DOHH2 (cell line): ENCODE measurements at regions not wholly inside any gene's neighbourhood (a gene's known extent, or its start where the extent isn't known, plus 50 kb on each side); places are given as distances from the start of the nearest gene placed in this dataset.

Experiments used
- H3F3A ChIP-seq: fragments of 200-600 bp; sonication (generic), shearing (Covaris generic); 2 replicates; pipeline ENCODE4 v1.6.0; 2016; ENCODE audit warnings: antibody characterized with exemption, mild to moderate bottlenecking; ENCODE audit not compliant: control insufficient read depth, insufficient read depth
- H3K27ac ChIP-seq: fragments of 200-600 bp; sonication (generic); 2 replicates; pipeline ENCODE4 v1.5.1; 2014; ENCODE audit warnings: low read depth, mild to moderate bottlenecking, low read length, moderate library complexity
- H3K27me3 ChIP-seq: fragments of 200-600 bp; sonication (generic); 2 replicates; pipeline ENCODE4 v1.6.1; 2014; ENCODE audit warnings: mild to moderate bottlenecking, low read length, mixed read lengths; ENCODE audit not compliant: control insufficient read depth
- H3K36me3 ChIP-seq: fragments of 200-600 bp; sonication (generic); 2 replicates; pipeline ENCODE4 v1.6.1; 2014; ENCODE audit warnings: mild to moderate bottlenecking, low read length, moderate library complexity, mixed read lengths; ENCODE audit not compliant: control insufficient read depth
- H3K4me1 ChIP-seq: fragments of 200-600 bp; sonication (generic); 2 replicates; pipeline ENCODE4 v1.6.1; 2014; ENCODE audit warnings: mild to moderate bottlenecking, low read length, mixed read lengths; ENCODE audit not compliant: control insufficient read depth
- H3K4me2 ChIP-seq: fragments of 200-600 bp; sonication (generic); 2 replicates; pipeline ENCODE4 v1.6.0; 2014; ENCODE audit warnings: mild to moderate bottlenecking, low read length, moderate library complexity
- H3K4me3 ChIP-seq: fragments of 200-600 bp; sonication (generic); 2 replicates; pipeline ENCODE4 v1.5.1; 2014; ENCODE audit warnings: mild to moderate bottlenecking, low read length, mixed read lengths
- H3K79me2 ChIP-seq: fragments of 200-600 bp; sonication (generic); 2 replicates; pipeline ENCODE4 v1.6.1; 2014; ENCODE audit warnings: mild to moderate bottlenecking, low read length, mixed read lengths; ENCODE audit not compliant: control insufficient read depth
- H3K9me2 ChIP-seq: fragments of 200-600 bp; sonication (generic); replicated peaks from 2 replicates; pipeline ENCODE4 v1.6.1; 2014; ENCODE audit warnings: mild to moderate bottlenecking, low read length, mixed read lengths; ENCODE audit not compliant: control insufficient read depth
- H3K9me3 ChIP-seq: fragments of 200-600 bp; sonication (generic); 2 replicates; pipeline ENCODE4 v1.6.1; 2014; ENCODE audit warnings: antibody characterized with exemption, low read length, mixed read lengths; ENCODE audit not compliant: control insufficient read depth, insufficient read depth
- H4K20me1 ChIP-seq: fragments of 200-600 bp; sonication (generic); 2 replicates; pipeline ENCODE4 v1.6.0; 2014; ENCODE audit warnings: low read depth, mild to moderate bottlenecking, antibody characterized with exemption, low read length, moderate library complexity; ENCODE audit not compliant: control insufficient read depth, insufficient read depth
- CTCF ChIP-seq: fragments of 200-600 bp; sonication (generic); IDR thresholded peaks from one replicate; pipeline ENCODE4 v1.5.1; 2014; ENCODE audit warnings: antibody characterized with exemption, mild to moderate bottlenecking, low read depth, low read length; ENCODE audit not compliant: poor library complexity, severe bottlenecking
- EZH2phosphoT487 ChIP-seq: fragments of 200-600 bp; sonication (generic); IDR thresholded peaks from 2 replicates; pipeline ENCODE4 v1.6.1; 2017; ENCODE audit warnings: borderline replicate concordance, mild to moderate bottlenecking, antibody characterized with exemption, low read length, moderate library complexity, mixed read lengths

GRCh38 chr14:49986343-49987014, 93.6 kb downstream of the ARF6 start:
- Histone ChIP-seq H3K9me2 (no peaks in the 10 kb centered on the region), H4K20me1 (no peaks in the 10 kb centered on the region), H3K4me3 (no peak overlapping the region), H3K9me3 (no peaks in the 10 kb centered on the region), H3K27me3 (no peaks in the 10 kb centered on the region), H3K27ac (no peak overlapping the region), H3K4me2 (no peak overlapping the region), H3K4me1 (0 out of 2 replicates have a peak, but pooled peaks cover 4% of the 10 kb centered on the region), H3F3A (peaks cover 8% of the 10 kb centered on the region; the same call in 1 of the 2 replicates), H3K79me2 (no peaks in the 10 kb centered on the region), H3K36me3 (0 out of 2 replicates have a peak, but pooled peaks cover 3% of the 10 kb centered on the region)
- no peak for TF ChIP-seq EZH2phosphoT487
- TF ChIP-seq CTCF, result no peak

- H3K4me3 ChIP-seq, result no peak overlapping the region
- H3K4me2 ChIP-seq, result no peak overlapping the region
- no peaks in the 10 kb centered on the region for H3K9me3 ChIP-seq
- no peaks in the 10 kb centered on the region for H4K20me1 ChIP-seq
- H3K79me2 ChIP-seq, result no peaks in the 10 kb centered on the region
- H3K36me3 ChIP-seq, result 0 out of 2 replicates have a peak, but pooled peaks cover 3% of the 10 kb centered on the region
- no peak overlapping the region for H3K27ac ChIP-seq
- peaks cover 8% of the 10 kb centered on the region; the same call in 1 of the 2 replicates for H3F3A ChIP-seq
- no peaks in the 10 kb centered on the region for H3K27me3 ChIP-seq
- H3K4me1 ChIP-seq, result peaks cover 13% of the 10 kb centered on the region
- no peaks in the 10 kb centered on the region for H3K9me2 ChIP-seq
- TF ChIP-seq CTCF, result no peak
- no peak for TF ChIP-seq EZH2phosphoT487
These were observed 95.5 kb downstream of the ARF6 start for GRCh38 chr14:49988080-49988990.

- TF ChIP-seq CTCF, result no peak
- TF ChIP-seq EZH2phosphoT487, result no peak
These were observed 97.1 kb downstream of the ARF6 start for GRCh38 chr14:49989966-49990365.

More at GRCh38 chr14:49989966-49990365, 97.1 kb downstream of the ARF6 start:
- peaks cover 4% of the 10 kb centered on the region; the same call in 1 of the 2 replicates for H3F3A ChIP-seq
- no peaks in the 10 kb centered on the region for H3K9me3 ChIP-seq
- no peaks in the 10 kb centered on the region for H3K36me3 ChIP-seq
- no peak overlapping the region for H3K27ac ChIP-seq
- peaks cover 13% of the 10 kb centered on the region for H3K4me1 ChIP-seq
- no peaks in the 10 kb centered on the region for H3K79me2 ChIP-seq
- H3K9me2 ChIP-seq, result no peaks in the 10 kb centered on the region
- no peaks in the 10 kb centered on the region for H4K20me1 ChIP-seq
- no peak overlapping the region for H3K4me3 ChIP-seq
- no peaks in the 10 kb centered on the region for H3K27me3 ChIP-seq
- no peak overlapping the region for H3K4me2 ChIP-seq
